ENCODE measurements at regions not wholly inside any gene's neighbourhood (a gene's known extent, or its start where the extent isn't known, plus 50 kb on each side); places are given as distances from the start of the nearest gene placed in this dataset.

DNA sequence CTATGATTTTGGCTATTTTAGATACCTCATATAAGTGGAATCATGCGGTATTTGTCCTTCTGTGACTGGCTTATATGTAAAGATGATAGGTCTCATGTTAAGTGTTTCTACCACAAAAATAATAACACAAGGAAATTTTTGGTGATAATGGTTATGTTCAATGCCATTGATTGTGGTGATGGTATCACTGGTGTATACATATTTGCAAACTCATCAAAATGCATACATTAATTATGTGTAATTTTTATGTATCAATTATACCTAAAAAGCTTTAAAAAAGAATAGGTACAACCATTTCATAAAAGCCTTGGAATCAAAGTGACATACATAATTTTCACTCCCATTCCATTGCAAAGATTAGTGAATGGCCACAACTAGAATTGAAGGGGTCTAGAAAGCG is 178.3 kb upstream of the FMR1 start:
- no peak for ATAC-seq (ENCODE audit: low read depth)
- CTCF ChIA-PET, result no interaction called here
- no peak overlapping the region for H3K4me3 Mint-ChIP-seq
- DNase-seq, result no peak
- TF ChIP-seq, protein P1, sequence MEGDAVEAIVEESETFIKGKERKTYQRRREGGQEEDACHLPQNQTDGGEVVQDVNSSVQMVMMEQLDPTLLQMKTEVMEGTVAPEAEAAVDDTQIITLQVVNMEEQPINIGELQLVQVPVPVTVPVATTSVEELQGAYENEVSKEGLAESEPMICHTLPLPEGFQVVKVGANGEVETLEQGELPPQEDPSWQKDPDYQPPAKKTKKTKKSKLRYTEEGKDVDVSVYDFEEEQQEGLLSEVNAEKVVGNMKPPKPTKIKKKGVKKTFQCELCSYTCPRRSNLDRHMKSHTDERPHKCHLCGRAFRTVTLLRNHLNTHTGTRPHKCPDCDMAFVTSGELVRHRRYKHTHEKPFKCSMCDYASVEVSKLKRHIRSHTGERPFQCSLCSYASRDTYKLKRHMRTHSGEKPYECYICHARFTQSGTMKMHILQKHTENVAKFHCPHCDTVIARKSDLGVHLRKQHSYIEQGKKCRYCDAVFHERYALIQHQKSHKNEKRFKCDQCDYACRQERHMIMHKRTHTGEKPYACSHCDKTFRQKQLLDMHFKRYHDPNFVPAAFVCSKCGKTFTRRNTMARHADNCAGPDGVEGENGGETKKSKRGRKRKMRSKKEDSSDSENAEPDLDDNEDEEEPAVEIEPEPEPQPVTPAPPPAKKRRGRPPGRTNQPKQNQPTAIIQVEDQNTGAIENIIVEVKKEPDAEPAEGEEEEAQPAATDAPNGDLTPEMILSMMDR (IDR thresholded peaks at IDR 0.05), result no peak
- no peaks in the 10 kb centered on the region for H3K36me3 Mint-ChIP-seq (ENCODE audit: low read depth)
- POLR2A ChIA-PET, result no interaction called here
- H3K27ac Mint-ChIP-seq, result no peak overlapping the region
- H3K9me3 Mint-ChIP-seq, result no peaks in the 10 kb centered on the region
- no peaks in the 10 kb centered on the region for H3K4me1 Mint-ChIP-seq
- intact Hi-C loops (cut with micrococcal nuclease), result no loop called here
- H3K27me3 Mint-ChIP-seq, result no peaks in the 10 kb centered on the region

DNA sequence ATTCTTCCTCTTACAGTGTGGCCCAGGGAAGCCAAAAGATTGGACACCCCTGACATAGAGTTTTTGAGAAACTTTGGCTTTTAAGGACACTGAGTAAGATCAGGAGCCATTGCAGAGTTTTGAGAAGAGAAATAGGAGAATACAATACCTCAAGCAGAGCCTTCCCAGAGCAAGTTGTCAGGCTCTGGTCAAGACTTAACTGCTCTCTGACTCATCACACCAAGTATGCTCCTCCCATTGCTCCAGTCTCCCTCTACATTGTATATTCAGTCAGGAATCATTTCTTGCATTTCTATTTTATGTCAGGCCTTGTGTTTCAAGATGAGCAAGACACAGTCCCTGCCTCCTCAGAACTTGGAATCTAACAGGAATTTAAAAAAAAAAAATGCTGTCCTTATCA is 176.4 kb upstream of the FMR1 start:
- no peak for DNase-seq
- no peak for ATAC-seq (ENCODE audit: low read depth)
- ChIA-PET POLR2A (no interaction called here), CTCF (no interaction called here)
- no peaks in the 10 kb centered on the region for H3K4me1 Mint-ChIP-seq
- H3K36me3 Mint-ChIP-seq (ENCODE audit: low read depth), result no peaks in the 10 kb centered on the region
- TF ChIP-seq, protein P1 (IDR thresholded peaks at IDR 0.05), result no peak
- H3K9me3 Mint-ChIP-seq, result no peaks in the 10 kb centered on the region
- H3K4me3 Mint-ChIP-seq, result no peak overlapping the region
- intact Hi-C loops (cut with micrococcal nuclease), result no loop called here
- H3K27me3 Mint-ChIP-seq, result no peaks in the 10 kb centered on the region
- no peak overlapping the region for H3K27ac Mint-ChIP-seq

DNA sequence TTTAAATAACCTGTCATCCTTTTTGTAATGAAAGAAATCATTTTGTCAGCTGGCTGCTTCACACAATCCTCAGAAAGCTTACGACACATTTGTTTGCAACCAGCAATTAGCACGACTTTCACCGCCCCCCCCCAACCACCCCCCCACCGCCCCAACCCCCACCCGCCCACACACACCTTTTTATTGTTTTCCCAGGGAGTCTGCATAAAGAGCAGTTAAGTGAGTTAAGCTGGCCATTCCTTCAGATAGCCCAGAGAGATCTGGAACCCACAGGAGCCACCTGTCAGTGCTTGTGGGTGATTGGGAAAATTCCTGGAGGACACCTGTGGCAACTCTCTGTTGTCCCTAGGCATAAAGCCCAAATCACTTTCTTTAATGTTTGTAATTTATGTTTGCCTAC is 175.7 kb upstream of the FMR1 start:
- Mint-ChIP-seq H3K27ac (no peak overlapping the region), H3K27me3 (no peaks in the 10 kb centered on the region), H3K36me3 (ENCODE audit: low read depth) (no peaks in the 10 kb centered on the region), H3K4me1 (no peaks in the 10 kb centered on the region), H3K4me3 (no peak overlapping the region), H3K9me3 (no peaks in the 10 kb centered on the region)
- ChIA-PET CTCF (no interaction called here), POLR2A (no interaction called here)
- TF ChIP-seq, protein P1 (IDR thresholded peaks at IDR 0.05), result no peak
- no peak for DNase-seq
- intact Hi-C loops (cut with micrococcal nuclease), result no loop called here
- no peak for ATAC-seq (ENCODE audit: low read depth)

DNA sequence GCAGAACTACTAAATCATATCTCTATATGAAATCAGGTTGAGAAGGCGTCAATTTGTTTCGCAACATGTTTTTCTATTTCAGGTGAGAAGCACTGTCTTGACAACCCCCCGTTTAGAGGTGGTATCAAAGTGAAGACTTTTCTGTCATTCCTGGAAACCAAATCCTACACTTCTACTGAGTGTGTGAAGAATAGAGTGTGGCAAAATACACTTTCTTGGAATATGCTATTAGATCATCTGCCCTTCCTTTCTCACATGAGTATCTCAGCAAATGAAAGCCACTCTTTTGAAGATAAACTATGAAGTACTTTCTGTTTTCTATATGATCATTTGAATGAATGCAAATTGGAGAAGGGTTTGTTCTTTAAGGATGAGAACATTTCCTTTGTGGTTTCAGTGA is 174.0 kb upstream of the FMR1 start:
- DNase-seq (no peak), ATAC-seq (ENCODE audit: low read depth) (no peak)
- H3K9me3 Mint-ChIP-seq, result no peaks in the 10 kb centered on the region
- no peaks in the 10 kb centered on the region for H3K4me1 Mint-ChIP-seq
- H3K36me3 Mint-ChIP-seq (ENCODE audit: low read depth), result no peaks in the 10 kb centered on the region
- H3K27me3 Mint-ChIP-seq, result no peaks in the 10 kb centered on the region
- intact Hi-C loops (cut with micrococcal nuclease), result no loop called here
- no peak overlapping the region for H3K27ac Mint-ChIP-seq
- CTCF ChIA-PET, result no interaction called here
- no peak overlapping the region for H3K4me3 Mint-ChIP-seq
- TF ChIP-seq, protein P1 (IDR thresholded peaks at IDR 0.05), result no peak
- POLR2A ChIA-PET, result no interaction called here

DNA sequence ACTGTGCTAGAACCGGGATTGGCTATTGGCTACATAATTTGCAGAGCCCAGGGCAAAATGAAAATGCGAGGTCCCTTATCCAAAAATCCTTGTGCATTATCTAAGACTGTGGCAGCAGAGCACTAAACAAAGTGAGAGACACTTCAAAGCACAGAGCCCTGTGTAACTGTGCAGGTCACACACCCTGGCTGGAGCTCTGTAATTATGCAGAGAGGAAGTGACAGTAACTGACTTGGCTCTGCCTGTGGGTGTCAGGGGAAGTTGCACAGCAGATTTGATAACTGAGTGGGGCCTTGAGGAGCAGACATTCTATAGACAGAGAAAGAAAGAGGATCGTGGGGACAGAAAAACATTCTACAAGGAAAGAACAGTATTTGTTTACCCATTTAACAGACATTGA is 173.5 kb upstream of the FMR1 start:
- H3K27ac Mint-ChIP-seq, result no peak overlapping the region
- H3K4me3 Mint-ChIP-seq, result no peak overlapping the region
- no peaks in the 10 kb centered on the region for H3K27me3 Mint-ChIP-seq
- intact Hi-C loops (cut with micrococcal nuclease), result no loop called here
- no peak for ATAC-seq (ENCODE audit: low read depth)
- H3K4me1 Mint-ChIP-seq, result no peaks in the 10 kb centered on the region
- TF ChIP-seq, protein P1 (IDR thresholded peaks at IDR 0.05), result no peak
- no peaks in the 10 kb centered on the region for H3K36me3 Mint-ChIP-seq (ENCODE audit: low read depth)
- no peaks in the 10 kb centered on the region for H3K9me3 Mint-ChIP-seq
- no peak for DNase-seq
- ChIA-PET CTCF (no interaction called here), POLR2A (no interaction called here)

All from activated B cell treated with CpG ODN at 0.5 μM for 24 hours (primary cell).